GM23248 (cell line): ENCODE measurements at regions not wholly inside any gene's neighbourhood (a gene's known extent, or its start where the extent isn't known, plus 50 kb on each side); places are given as distances from the start of the nearest gene placed in this dataset.

ENCODE experiments used
- EZH2 ChIP-seq: fragments of 200-600 bp; sonication (generic); IDR thresholded peaks from 2 replicates; pipeline ENCODE4 v1.6.1; 2018; ENCODE audit warnings: antibody characterized with exemption, mild to moderate bottlenecking; ENCODE audit not compliant: insufficient read depth, poor library complexity, severe bottlenecking
- EZH2phosphoT487 ChIP-seq: fragments of 200-600 bp; sonication (generic); IDR thresholded peaks from 2 replicates; pipeline ENCODE4 v1.6.1; 2018; ENCODE audit warnings: antibody characterized with exemption, moderate library complexity, mild to moderate bottlenecking, low read depth; ENCODE audit not compliant: insufficient read depth

DNA sequence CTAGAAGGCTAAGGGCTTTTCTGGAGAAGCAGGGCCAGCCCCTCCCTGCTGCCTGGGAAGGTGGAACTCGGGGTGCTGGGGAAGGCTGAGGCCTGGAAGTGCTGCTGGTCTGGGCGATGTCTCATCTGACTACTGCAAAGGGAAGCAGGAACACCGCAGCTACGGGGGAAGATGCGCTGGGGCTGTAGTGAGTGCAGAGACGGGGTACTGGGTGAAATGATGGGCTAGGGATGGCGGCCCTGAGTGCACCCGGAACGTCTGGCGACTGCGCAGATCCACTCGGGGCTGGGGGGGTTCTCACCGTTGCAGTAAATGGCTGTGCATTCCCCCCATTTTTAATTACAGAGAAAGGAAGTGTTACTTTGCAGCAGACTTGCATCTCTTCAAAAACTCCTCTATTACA is 195.4 kb upstream of the ADARB2 start:
- TF ChIP-seq EZH2 (no peak), EZH2phosphoT487 (no peak)
